NOMO-1 treated with DMSO at 0.1 percent for 48 hours (cell line): ENCODE measurements at regions not wholly inside any gene's neighbourhood (a gene's known extent, or its start where the extent isn't known, plus 50 kb on each side); places are given as distances from the start of the nearest gene placed in this dataset.
A peak's percentile ranks its signal among the peaks of the same experiment; 100 is the strongest.

Experiments
- DNase-seq: peaks from one replicate; lab custom pipeline; 2025; ENCODE audit not compliant: unreplicated experiment; lab: John Stamatoyannopoulos, UW

DNA sequence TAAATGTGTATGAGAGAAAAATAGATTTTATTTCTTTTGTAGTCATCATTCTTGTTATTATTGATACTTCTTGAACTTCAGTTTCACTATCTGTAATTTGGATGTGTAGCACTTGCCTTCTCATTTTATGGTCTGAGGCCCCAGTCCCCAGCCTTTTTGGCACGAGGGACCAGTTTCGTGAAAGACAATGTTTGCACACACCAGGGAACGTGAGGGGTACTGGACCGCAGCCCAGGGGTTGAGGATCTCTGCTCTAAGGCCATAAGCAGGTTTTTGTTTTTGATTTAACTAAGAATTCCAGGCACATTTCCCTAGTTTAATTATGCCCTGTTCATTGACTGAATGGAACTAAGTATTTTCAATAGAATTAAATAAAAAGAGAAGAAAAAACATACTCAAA is 261.5 kb downstream of the BMP2 start:
- no peak for DNase-seq

DNA sequence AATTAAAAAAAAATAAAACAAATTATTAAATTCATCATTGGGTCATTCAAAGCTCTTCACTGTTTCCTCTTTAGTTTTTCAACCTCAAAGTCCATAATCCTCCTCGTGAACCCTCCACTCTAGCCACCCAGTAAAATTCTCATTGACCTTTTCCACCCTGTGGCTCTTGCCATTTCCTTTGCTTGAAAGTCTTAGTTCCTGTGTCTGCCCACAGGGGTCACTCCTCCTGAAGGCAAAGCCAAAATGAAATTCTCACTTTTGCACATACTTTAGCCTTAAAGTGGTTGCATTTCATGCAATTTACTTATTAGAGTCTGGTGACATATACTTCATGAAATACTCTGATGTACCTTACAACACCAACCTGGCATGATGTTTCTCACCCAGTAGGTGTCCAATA is 263.7 kb downstream of the BMP2 start:
- peak; percentile 0 for DNase-seq

DNA sequence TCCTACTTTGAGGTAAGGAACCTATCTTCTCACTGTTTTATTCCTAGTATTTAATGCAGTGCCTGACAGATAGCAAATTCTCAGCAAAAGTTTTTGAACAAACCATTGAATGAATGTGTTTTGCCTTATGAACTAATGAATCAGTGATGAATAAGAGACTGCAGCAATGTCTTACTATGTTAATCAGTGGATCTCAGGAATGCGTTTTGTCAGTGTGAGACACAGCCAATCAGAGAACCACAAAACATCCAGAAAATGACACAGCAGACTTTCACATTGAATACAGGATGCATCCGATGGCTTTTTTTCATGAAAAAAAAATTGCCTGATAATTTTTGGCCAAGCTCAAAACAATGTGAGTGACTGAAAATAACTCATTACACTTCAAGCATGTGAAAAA is 270.5 kb downstream of the BMP2 start:
- no peak for DNase-seq

DNA sequence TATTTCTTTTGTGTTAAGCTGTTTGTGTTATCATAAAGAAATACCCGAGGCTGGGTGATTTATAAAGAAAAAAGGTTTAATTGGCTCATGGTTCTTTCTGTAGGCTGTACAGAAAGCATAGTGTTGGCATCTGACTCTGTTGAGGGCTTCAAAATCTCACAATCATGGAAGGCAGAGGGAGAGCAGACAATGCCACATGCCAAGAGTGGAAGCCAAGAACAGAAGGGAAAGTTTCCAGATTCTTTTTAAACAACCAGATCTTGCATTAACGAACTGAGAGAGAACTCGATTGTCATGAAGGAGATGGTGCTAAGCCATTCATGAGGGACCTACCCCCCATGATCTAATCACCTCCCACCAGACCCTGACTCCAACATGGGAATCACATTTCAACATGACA is 290.1 kb downstream of the BMP2 start:
- no peak for DNase-seq

DNA sequence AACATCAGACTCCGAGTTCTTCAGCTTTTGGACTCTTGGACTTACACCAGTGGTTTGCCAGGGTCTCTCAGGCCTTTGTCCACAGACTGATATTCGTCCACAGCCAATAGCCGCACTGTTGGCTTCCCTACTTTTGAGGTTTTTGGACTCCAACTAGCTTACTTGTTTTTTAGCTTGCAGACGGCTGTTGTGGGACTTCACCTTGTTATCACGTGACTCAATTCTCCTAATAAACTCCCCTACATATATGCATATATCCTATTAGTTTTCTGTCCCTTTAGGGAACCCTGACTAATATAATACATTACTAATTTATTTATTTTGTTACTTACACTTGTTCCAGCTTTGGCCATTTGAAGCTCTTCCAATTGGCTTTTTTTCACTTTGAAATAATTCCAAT is 311.3 kb downstream of the BMP2 start:
- no peak for DNase-seq

DNA sequence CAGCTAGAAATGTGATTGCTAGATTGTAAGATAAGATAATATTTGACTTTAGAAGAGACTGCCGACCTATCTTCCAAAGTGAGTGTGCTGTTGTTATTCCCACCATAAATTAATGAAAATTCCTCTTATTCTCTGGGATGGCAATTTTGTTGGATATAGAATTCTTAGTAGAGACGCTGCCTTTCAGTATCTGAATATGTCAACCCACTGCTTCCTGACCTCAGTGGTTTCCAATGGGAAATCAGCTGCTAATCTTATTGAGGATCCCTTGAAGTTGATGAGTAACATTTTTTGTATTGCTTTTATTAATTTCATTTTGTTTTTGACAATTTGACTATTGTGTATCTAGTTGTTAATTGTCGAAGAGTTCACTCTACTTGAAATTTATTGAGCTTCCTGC is 313.0 kb downstream of the BMP2 start:
- DNase-seq = no peak

DNA sequence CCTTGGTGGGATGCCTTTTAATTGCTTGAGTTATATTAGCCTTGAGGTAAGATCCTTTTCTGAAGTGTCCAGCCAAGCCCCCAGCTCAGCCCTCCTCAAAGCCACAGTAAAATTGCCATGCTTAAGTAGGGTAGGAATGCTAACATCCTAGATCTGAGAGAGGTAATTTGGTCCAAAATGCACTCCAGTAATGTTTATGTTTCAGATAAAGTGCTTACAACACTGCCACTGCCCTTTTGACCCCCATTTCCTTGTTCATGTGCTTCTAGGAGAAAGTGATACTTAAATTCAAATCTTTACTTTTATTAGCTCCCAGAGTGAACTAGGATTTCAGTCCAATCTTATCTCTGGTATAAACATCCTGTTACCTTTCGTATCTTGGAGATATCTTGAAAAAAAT is 318.0 kb downstream of the BMP2 start:
- DNase-seq = no peak

DNA sequence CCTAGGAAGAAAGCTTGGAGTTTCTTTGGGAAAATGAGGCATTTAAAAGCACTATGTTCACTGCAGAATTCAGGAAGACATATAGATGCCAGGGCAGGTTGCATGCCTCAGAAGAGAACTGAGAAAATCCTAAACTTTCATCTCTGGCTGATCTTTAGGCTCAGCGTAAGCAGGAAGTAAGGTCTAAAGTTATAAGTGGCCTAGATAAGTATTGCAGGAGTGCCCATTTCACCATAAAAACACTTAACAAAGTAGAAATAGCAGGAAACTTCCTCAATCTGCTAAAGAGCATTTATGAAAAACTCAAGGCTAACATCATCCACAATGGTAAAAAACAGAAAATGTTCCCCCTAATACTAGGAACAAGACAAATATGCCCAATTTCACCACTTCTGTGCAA is 320.3 kb downstream of the BMP2 start:
- peak; percentile 3 for DNase-seq

DNA sequence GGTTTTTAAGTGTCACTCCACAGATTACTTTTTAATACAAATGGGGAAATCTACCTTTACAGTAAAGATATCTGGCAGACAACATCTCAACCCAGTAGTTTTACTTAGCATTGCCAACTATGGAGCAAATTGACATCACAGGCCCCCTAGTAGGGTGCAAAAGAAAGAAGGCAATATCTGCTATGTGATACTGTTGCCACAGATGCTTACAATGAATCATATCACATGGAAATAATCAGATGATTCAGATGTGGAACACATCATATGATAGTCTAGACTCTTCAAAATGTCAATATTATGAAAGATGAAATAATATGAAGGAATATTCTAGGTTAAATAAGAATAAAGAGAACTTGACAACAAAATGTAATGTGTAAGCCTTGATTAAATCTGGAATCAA is 322.5 kb downstream of the BMP2 start:
- DNase-seq = no peak

DNA sequence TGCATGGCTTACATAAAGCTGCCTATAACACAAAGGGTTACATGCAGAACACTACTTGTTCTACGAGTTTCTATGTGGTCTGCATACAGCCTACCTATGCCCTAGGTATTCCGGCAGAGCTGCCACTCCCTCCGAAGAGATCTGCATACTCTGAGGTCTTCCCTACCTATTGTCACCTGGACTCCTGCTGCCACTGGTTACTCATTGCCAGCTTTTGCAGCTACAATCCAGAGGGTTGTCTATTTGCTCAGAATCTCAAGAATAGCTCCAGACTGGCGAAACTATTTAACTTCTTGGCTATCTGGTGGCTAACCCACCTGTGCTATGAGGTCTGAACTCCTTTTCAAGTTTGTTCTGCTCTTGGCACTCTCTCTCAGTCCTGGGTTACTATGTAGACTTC is 323.3 kb downstream of the BMP2 start:
- no peak for DNase-seq

DNA sequence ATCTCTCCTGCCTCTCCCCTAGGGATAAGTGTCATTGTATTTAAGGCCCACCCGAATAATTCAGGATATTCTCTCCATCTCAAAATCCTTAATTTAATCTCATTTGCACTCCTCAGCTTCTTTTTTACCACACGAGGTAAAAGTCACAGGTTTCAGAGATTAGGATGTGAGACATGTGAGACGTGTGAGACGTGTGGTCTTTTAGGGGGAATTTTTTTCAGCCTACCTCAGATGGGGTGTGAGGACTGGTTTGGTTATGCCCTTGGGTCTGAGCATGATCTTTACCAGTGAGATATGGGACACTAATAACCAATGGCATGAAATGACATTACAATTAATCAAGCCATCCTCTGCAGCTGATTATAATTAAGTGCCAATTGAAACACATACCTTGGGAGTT is 324.2 kb downstream of the BMP2 start:
- DNase-seq = no peak

DNA sequence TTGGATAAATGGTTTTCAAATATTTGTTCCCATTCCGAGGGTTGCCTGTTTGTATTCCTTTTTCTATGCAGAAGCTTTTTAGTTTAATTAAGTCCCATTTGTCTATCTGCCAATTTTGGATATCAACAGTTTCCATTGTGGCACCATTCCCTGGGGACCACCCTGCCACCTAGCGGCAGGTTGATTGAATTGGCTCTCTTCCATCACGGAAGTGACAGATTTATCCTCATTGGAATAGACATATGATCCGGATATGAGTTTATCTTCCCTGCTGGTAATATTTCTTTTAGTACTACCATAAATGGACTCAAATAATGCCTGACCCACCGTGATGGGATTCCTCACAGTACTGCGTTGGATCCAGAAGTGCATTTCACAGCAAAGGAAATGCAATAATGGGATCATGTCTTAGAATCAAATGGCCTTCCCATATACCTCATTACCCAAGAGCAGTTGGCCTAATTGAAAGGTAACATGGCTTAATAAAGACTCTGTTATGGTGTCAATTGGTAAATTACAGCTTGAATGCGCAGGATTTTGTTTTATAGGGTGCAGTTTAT is 327.0 kb downstream of the BMP2 start:
- peak; percentile 39 for DNase-seq

DNA sequence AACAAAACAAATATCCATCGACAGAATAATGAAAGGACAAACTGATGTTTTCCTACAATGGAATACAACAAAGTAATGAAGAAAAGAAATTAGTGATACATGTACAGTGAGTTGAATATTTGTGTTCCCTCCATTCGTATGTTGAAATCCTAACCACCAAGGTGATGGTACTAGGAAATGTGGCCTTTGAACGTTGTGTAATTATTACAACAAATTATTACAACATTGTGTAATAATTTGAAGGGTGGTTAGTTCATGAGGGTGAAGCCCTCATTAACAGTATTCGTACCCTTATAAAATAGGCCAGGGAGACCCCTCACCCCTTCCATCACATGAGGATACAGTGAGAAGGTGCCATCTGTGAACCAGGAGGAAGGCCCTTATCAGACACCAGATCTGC is 339.4 kb downstream of the BMP2 start:
- no peak for DNase-seq

DNA sequence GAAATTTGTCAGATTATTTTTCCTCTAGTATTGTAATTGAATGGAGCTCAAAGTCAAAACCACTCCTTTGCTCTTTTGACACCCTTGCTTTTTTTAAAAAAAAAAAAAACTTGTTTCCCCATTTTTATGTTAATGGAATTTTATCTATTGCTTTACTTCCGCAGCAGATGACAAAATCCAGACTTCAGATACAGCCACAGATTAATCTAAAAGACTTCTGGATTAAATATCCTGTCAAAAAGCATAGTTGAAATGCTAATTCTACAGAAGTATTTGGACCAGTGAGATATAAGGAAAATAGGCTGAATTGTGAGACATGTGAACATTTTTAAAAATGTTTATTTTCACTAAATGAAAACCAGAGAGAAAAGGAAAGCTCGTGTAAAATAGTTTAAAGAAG is 341.4 kb downstream of the BMP2 start:
- no peak for DNase-seq

DNA sequence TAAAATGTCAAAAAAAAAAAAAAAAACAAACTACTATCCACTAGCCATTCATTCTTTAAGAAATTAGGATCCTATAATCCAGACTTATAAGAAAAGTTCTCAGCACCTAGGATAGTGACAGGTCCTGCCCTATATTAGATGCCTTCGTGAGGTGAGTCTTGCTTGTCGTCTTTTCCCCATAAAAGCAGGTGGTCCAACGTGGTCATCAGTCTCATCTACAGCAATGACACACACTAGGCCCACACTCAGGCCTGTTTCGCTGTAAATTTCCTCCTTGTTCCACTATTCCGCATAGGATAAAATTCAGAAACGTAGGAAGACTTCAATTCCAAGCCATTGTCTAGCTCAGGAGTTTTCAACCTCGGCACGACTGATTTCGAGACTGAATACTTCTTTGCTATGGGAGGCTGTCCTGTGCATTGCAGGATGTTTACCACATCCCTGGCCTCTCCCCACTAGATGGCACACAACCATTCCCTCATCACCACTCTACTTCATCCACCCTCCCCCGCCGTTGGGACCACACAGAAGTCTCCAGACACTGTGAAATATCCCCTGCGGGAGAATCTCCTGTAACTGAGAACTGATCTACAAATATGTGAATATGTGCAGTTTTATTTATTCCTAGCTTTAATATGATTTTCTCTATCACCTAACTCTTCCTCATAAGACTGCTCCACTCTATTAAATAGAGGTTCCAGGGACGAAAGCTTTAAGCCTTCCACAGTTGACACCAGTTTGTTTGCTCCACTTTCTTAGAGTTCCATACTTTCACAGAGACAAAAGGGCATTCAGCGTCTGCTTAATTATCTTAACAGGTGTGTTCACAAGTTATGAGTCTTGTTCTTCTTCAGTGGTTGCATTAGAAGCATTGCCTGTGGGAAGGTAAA is 346.3 kb downstream of the BMP2 start:
- DNase-seq = no peak

DNA sequence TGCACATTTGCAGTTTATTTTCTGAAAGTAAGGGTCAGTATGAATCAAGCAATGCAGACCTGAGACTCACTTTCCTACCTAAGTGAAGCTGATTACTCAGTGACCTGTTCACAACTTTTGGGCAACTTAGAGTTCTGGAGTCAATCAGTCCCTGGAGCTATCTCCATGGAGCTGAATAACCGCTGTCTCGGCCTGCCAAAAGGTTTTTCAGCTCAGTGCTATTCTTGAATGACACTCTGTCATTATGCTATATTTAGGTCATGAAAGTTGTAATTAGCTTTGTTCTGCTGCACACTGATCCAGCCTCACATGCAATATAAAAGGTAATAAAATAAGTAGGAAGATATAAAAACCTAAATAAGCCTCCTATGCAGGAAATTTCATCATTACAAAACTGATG is 356.0 kb downstream of the BMP2 start:
- no peak for DNase-seq

DNA sequence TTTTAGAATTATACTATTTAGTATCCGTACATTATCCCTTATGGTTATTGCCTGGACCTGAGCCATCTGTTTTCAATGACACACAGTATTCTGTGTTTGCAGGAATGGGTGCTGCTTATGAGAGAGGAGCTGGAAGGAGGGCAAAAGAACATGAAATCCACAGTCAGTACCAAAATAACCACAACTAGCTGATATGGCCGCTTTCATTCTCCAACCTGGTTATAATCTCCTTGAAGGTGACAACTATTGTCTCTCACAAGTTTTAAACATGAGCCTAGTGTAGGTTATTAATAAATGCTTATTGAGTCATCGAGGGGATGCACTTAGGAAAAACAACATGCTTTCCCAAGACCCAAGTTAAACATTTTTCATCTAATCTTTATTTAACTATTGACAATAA is 356.6 kb downstream of the BMP2 start:
- no peak for DNase-seq

DNA sequence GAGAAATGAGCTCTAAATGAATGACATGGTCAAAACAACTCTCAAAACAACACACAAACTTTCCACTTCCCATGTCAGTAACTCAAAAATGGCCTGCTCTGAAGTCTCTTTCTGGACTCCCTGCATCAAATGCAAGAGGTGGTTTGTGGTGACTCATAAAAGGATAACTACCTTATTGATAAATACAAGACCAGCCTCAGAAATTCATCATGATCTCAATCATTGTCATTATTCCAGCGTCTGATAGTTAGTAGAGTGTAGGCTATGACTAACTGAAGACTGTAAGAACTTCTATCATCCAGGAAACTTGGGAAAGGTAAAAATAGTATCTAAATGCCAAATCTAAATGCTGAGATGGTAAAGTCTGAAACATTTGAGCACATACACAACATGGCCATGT is 369.4 kb downstream of the BMP2 start:
- no peak for DNase-seq

DNA sequence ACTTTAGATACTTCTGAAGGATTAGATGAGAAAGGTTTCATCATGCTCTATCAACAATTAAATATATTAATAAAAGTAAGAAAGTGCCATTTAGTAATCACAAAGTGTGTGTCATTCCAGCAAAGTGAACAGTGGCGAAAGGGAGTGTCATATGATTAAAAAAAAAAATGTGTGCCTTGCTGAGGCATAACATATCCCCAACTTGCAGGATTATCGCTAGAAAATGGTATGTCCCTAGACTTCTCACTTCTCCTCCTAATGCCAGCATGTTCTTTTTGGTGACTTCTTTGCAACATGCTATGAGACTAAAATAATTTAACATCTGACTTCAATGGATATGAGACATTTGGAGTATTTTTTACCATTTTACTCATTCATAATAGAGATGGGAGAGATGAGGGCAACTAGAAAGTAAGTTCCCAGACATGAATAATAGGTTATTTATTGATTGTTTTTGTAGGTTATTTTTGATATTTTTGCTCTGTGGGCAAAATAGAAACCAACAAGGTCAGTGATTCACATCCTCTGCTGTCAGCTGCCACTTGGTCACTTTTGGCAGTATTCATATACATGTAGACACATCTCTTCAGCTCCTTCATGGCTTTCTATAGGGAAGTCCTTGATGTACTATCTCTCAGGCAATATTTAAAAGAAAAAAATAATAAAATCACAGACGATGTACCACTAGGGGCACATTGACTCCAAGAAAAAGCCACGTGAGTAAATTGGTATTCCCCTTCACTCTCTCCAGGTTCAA is 370.1 kb downstream of the BMP2 start:
- no peak for DNase-seq

DNA sequence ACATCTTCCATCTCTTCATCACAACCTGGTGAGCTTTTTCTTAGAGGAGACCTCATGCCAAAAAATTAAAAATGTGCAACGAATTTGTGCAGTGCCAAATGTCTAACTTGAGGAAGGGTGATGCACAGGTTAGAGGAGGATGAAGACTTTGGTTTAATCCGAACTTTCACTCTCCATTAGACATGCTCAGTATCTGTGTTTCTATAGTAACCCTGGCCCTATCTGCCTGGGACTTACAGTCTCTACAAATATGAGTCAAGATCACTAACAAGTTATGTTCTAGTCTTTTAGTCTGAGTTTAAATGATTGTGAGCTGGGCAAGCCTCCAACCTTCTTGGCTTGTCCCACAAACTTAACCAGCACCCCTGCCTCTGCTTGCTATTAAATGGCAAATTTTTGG is 377.0 kb downstream of the BMP2 start:
- no peak for DNase-seq

DNA sequence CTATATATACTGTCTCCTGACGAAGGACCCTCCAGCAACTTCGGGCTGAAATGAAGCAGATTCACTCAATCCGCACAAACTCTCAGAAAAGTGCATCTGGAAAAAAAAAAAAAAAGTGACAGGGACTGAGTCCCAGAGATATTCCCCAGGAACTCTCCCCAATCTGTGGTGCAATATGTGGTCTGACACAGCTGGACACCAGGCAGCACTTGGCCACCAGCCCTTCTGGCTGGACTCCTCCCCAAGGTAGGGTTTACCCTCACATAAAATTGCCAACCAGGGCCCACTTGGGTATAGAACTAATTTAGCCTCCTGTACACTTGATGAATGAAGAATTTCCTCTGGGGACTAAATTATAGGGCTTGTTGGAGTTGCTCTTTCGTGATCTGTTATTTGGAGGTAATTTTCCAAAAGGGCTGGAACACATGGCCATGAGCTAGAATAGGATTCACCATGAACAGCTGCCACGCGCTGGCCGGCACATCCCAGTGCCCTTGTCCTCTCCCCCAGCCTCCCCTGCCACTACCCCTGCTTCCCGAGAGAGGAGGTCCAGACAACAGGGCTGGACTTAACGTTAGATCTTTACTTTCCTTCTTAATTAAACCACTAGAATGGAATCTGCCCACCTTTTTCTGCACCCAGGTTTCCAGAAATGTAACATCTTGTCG is 379.2 kb downstream of the BMP2 start:
- DNase-seq = no peak

DNA sequence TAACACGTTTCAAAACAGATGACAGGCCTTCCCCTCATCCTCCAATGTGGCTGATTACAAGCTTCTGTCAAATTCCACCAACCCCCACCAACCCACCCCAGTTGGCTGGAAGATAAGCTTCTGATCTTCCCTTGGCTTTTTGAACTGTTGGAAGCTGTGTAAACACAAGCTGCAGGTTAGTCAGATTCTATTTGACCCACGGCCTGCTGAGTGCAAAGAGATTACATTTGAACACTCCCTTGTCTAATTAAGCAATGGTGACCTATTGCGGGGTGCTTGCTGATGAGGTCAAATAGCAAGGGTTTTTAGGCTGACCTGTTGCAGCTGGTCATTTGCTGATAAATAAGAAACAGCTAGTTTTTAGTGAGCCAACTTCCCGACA is 379.7 kb downstream of the BMP2 start:
- DNase-seq = no peak
